ENCODE measurements at regions not wholly inside any gene's neighbourhood (a gene's known extent, or its start where the extent isn't known, plus 50 kb on each side); places are given as distances from the start of the nearest gene placed in this dataset.
"Not testable (repeated sequence)": the region's sequence is repeated elsewhere in the genome, so short reads cannot be mapped to it uniquely, and the experiment has no call there.

DNA sequence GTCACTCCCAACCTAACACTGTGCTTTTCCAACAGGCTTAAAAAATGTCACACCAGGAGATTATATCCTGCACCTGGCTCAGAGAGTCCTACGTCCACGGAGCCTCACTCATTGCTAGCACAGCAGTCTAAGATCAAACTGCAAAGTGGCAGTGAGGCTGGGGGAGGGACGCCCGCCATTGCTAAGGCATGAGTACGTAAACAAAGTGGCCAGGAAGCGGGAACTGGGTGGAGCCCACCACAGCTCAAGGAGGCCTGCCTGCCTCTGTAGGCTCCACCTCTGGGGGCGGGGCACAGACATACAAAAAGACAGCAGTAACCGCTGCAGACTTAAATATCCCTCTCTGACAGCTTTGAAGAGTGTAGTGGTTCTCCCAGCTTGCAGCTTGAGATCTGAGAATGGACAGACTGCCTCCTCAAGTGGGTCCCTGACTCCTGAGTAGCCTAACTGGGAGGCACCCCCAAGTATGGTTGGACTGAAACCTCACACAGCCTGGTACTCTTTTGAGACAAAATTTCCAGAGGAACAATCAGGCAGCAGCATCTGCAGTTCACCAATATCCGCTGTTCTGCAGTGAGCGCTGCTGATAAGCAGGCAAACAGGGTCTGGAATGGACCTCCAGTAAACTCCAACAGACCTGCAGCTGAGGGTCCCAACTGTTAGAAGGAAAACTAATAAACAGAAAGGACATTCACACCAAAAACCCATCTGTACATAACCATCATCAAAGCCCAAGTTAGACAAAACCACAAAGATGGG is 2986.4 kb upstream of the OR11H1 start:
- not testable (repeated sequence) for H3K36me3 ChIP-seq; H3K9me3 ChIP-seq (ENCODE audit: low read depth); H3F3A ChIP-seq (ENCODE audit: low read depth); DNase-seq (ENCODE audit: low spot score); H2AFZ ChIP-seq (replicated peaks); H3K4me3 ChIP-seq; H3K4me1 Mint-ChIP-seq; H3K27me3 ChIP-seq; H3K27me3 Mint-ChIP-seq (ENCODE audit: insufficient read depth, low read depth); H3K9ac ChIP-seq; H3K36me3 Mint-ChIP-seq; H3K9me3 Mint-ChIP-seq; H3K4me3 Mint-ChIP-seq; H4K20me1 ChIP-seq (ENCODE audit: low read depth); H3K27ac ChIP-seq; H3K27ac Mint-ChIP-seq; H3K79me2 ChIP-seq (ENCODE audit: low read depth); H3K4me1 ChIP-seq; H3K4me2 ChIP-seq

DNA sequence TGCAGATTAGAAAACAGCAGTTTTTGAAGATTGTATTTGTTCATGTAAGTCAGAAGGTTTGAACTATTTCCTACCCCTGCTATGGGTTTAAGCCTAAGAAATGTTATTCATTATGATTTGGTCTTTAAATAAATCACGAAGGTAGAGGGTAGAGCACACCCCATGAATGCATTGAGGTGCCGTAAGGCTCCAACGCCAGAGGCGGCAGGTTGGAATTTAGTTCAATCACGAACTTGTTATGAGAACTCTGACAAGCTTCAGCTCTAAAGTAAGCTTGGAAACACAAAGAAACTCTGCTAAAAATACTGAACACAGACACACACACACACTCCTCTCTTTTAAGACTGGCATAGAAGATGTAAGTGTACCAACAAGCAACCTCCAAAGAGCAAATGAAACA is 2974.6 kb upstream of the OR11H1 start:
- H3K27ac ChIP-seq; H3K36me3 ChIP-seq; H2AFZ ChIP-seq (replicated peaks); H3K9me3 Mint-ChIP-seq; H3K9me3 ChIP-seq (ENCODE audit: low read depth); H3K4me3 Mint-ChIP-seq; DNase-seq (ENCODE audit: low spot score); H3K27ac Mint-ChIP-seq; H3K4me1 Mint-ChIP-seq; H3K27me3 Mint-ChIP-seq (ENCODE audit: insufficient read depth, low read depth); H3F3A ChIP-seq (ENCODE audit: low read depth); H3K9ac ChIP-seq; H4K20me1 ChIP-seq (ENCODE audit: low read depth); H3K4me1 ChIP-seq; H3K79me2 ChIP-seq (ENCODE audit: low read depth); H3K4me3 ChIP-seq; H3K4me2 ChIP-seq; H3K27me3 ChIP-seq; H3K36me3 Mint-ChIP-seq: not testable (repeated sequence)

DNA sequence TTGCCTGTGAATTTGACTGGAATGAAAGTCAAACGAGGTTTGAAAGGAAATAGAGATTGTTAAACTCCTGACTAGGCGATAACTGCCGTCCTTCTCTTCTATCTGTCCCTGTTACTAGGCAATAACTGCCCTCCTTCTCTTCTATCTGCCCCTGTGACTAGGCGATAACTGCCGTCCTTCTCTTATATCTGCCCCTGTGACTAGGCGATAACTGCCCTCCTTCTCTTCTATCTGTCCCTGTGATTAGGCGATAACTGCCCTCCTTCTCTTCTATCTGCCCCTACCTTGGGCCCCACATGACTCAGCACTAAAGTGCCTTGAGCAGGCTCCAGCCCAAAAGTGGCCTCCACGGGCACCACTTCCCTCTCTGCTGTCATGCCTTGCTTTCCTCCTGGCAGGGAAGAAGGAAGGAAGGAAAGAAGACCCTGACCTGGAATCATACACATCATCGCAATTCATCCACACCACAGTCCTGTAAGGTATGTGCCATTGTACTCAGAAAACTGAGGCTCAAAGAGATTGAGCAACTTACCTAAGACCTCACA is 2973.3 kb upstream of the OR11H1 start:
- H3K4me3 Mint-ChIP-seq; DNase-seq (ENCODE audit: low spot score); H3K4me3 ChIP-seq; H3K9me3 ChIP-seq (ENCODE audit: low read depth); H3F3A ChIP-seq (ENCODE audit: low read depth); H3K27me3 ChIP-seq; H3K27ac ChIP-seq; H3K79me2 ChIP-seq (ENCODE audit: low read depth); H3K4me1 ChIP-seq; H3K4me1 Mint-ChIP-seq; H3K36me3 Mint-ChIP-seq; H4K20me1 ChIP-seq (ENCODE audit: low read depth); H3K4me2 ChIP-seq; H3K9me3 Mint-ChIP-seq; H3K9ac ChIP-seq; H3K27ac Mint-ChIP-seq; H2AFZ ChIP-seq (replicated peaks); H3K36me3 ChIP-seq; H3K27me3 Mint-ChIP-seq (ENCODE audit: insufficient read depth, low read depth): not testable (repeated sequence)

DNA sequence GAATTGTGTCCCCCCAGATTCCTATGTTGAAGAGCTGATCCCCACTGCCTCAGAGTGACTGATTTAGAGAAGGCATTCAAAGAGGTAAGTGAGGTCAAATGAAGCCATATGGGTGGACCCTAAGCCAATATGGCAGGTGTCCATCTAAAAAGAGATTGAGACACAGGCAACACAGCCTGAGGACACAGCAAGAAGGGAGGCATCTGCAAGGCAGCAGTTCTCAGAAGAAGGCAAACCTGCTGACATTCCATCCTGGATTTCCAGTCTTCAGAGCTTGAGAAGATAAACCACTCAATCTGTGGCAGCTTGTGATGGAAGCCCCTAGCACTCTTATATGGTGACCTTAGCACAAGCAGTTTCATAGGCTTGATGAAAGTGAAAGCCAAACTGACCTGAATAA is 2956.5 kb upstream of the OR11H1 start:
- not testable (repeated sequence) for H3K36me3 Mint-ChIP-seq; H3F3A ChIP-seq (ENCODE audit: low read depth); H3K4me1 Mint-ChIP-seq; H3K79me2 ChIP-seq (ENCODE audit: low read depth); H3K4me2 ChIP-seq; H3K27me3 ChIP-seq; H3K27me3 Mint-ChIP-seq (ENCODE audit: insufficient read depth, low read depth); H3K27ac ChIP-seq; H3K27ac Mint-ChIP-seq; H2AFZ ChIP-seq (replicated peaks); H3K9me3 ChIP-seq (ENCODE audit: low read depth); H3K9me3 Mint-ChIP-seq; DNase-seq (ENCODE audit: low spot score); H3K36me3 ChIP-seq; H4K20me1 ChIP-seq (ENCODE audit: low read depth); H3K9ac ChIP-seq; H3K4me1 ChIP-seq; H3K4me3 ChIP-seq; H3K4me3 Mint-ChIP-seq

DNA sequence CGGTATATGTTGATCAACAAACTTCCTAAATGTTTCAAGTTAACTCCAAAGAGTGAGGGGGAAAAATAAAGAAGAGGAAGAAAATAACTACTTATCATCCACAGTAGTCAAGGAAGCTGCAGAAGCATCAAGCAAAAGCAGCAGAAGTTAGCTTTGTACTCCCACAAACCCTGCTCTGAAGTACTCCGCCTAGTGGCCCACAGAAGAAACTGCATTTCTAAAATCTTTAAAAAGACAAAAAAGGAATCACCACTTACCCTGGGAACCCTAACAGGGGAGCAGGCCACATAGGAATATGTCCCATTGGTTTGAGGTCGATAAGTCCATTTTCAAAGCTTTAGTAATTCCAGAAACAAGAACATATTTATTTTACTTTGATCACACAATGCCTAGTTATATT is 2948.3 kb upstream of the OR11H1 start:
- not testable (repeated sequence) for H3K4me3 Mint-ChIP-seq

DNA sequence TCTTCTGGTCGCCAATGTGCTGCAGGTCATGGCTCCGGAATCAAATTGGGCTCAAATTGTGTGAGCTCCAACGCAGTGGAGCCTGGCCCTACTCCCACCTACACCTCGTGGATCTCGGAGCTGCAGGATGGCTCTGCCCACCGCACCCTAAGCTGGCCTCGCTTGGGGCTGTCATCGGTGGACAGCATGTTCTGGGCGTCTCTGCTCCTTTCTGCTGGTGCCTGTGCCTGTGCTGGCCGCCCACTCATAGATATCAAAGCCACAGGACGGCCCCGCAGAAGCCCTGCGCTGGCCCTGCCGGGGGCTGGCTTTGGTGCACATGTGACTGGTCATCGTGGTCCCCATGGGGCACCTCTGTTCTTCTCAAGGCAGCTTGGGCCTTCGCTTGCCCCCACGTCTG is 2943.5 kb upstream of the OR11H1 start:
- not testable (repeated sequence) for H3F3A ChIP-seq (ENCODE audit: low read depth); H4K20me1 ChIP-seq (ENCODE audit: low read depth); H3K4me2 ChIP-seq; H3K27me3 ChIP-seq; H3K36me3 Mint-ChIP-seq; H3K4me3 Mint-ChIP-seq; H3K9ac ChIP-seq; H3K4me1 ChIP-seq; H3K79me2 ChIP-seq (ENCODE audit: low read depth); H3K36me3 ChIP-seq; H3K9me3 ChIP-seq (ENCODE audit: low read depth); H3K27ac Mint-ChIP-seq; H2AFZ ChIP-seq (replicated peaks); H3K27me3 Mint-ChIP-seq (ENCODE audit: insufficient read depth, low read depth); H3K4me1 Mint-ChIP-seq; DNase-seq (ENCODE audit: low spot score); H3K4me3 ChIP-seq; H3K27ac ChIP-seq
- H3K9me3 Mint-ChIP-seq: peaks cover 11% of the 10 kb centered on the region

More for the DNA sequence above, 2948.3 kb upstream of the OR11H1 start:
- not testable (repeated sequence) for H3K27ac Mint-ChIP-seq; H3K79me2 ChIP-seq (ENCODE audit: low read depth); H3K27ac ChIP-seq; H3K4me2 ChIP-seq; H3K27me3 Mint-ChIP-seq (ENCODE audit: insufficient read depth, low read depth); H3K9ac ChIP-seq; H3K9me3 ChIP-seq (ENCODE audit: low read depth); H3K4me1 ChIP-seq; H2AFZ ChIP-seq (replicated peaks); H4K20me1 ChIP-seq (ENCODE audit: low read depth); H3K4me3 ChIP-seq; H3K36me3 Mint-ChIP-seq; H3F3A ChIP-seq (ENCODE audit: low read depth); DNase-seq (ENCODE audit: low spot score); H3K9me3 Mint-ChIP-seq; H3K36me3 ChIP-seq; H3K27me3 ChIP-seq; H3K4me1 Mint-ChIP-seq
- TF ChIP-seq, protein P1, sequence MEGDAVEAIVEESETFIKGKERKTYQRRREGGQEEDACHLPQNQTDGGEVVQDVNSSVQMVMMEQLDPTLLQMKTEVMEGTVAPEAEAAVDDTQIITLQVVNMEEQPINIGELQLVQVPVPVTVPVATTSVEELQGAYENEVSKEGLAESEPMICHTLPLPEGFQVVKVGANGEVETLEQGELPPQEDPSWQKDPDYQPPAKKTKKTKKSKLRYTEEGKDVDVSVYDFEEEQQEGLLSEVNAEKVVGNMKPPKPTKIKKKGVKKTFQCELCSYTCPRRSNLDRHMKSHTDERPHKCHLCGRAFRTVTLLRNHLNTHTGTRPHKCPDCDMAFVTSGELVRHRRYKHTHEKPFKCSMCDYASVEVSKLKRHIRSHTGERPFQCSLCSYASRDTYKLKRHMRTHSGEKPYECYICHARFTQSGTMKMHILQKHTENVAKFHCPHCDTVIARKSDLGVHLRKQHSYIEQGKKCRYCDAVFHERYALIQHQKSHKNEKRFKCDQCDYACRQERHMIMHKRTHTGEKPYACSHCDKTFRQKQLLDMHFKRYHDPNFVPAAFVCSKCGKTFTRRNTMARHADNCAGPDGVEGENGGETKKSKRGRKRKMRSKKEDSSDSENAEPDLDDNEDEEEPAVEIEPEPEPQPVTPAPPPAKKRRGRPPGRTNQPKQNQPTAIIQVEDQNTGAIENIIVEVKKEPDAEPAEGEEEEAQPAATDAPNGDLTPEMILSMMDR (IDR thresholded peaks at IDR 0.05): peak; percentile 14

DNA sequence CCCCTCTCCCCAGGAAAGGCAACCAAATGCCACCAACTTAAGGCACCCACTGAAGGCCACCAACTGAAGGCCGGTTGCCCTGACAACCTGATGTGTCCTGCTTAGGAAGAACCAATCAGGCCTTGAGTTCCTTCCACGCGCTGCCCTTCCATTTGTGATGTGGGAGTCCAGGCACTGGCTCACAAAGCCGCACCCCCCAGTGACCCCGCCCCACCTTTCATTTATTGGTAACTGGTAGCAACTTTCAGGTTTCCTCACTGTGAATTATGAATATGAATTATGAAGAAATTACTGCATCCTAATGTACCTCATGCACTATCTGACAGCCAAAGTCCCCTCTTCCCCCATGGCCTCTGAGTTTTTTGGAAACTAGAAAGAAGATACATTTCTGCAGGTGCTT is 2943.1 kb upstream of the OR11H1 start:
- not testable (repeated sequence) for H3K36me3 Mint-ChIP-seq; H3K4me1 Mint-ChIP-seq; H3K9ac ChIP-seq; H3K27me3 Mint-ChIP-seq (ENCODE audit: insufficient read depth, low read depth); H3K27ac ChIP-seq; H3F3A ChIP-seq (ENCODE audit: low read depth); DNase-seq (ENCODE audit: low spot score); H4K20me1 ChIP-seq (ENCODE audit: low read depth); H3K27ac Mint-ChIP-seq; H2AFZ ChIP-seq (replicated peaks); H3K4me3 Mint-ChIP-seq; H3K4me2 ChIP-seq; H3K36me3 ChIP-seq; H3K79me2 ChIP-seq (ENCODE audit: low read depth); H3K4me3 ChIP-seq; H3K4me1 ChIP-seq; H3K27me3 ChIP-seq
- peaks cover 13% of the 10 kb centered on the region for H3K9me3 Mint-ChIP-seq
- H3K9me3 ChIP-seq (ENCODE audit: low read depth): peaks cover 11% of the 10 kb centered on the region

Data from neural progenitor cell (in vitro differentiated cells).